ENCODE measurements at regions not wholly inside any gene's neighbourhood (a gene's known extent, or its start where the extent isn't known, plus 50 kb on each side); places are given as distances from the start of the nearest gene placed in this dataset.

- DNase-seq (ENCODE audit: low read depth), result no peak
- TF ChIP-seq CTCF (IDR thresholded peaks at IDR 0.05; ENCODE audit: insufficient read depth, low read length), result no peak
- H3K4me3 ChIP-seq (ENCODE audit: low read depth, low read length), result no peak overlapping the region
Observed at GRCh38 chr6:88290411-88290810, 124.3 kb upstream of the CNR1 start.

GRCh38 chr6:88287696-88288095, 121.5 kb upstream of the CNR1 start:
- TF ChIP-seq CTCF (IDR thresholded peaks at IDR 0.05; ENCODE audit: insufficient read depth, low read length), result no peak
- H3K4me3 ChIP-seq (ENCODE audit: low read depth, low read length), result no peak overlapping the region
- no peak for DNase-seq (ENCODE audit: low read depth)

GRCh38 chr6:88276331-88276730, 110.2 kb upstream of the CNR1 start:
- no peak for TF ChIP-seq CTCF (IDR thresholded peaks at IDR 0.05; ENCODE audit: insufficient read depth, low read length)
- DNase-seq (ENCODE audit: low read depth), result no peak
- H3K4me3 ChIP-seq (ENCODE audit: low read depth, low read length), result no peak overlapping the region

- no peak overlapping the region for H3K4me3 ChIP-seq (ENCODE audit: low read depth, low read length)
- DNase-seq (ENCODE audit: low read depth), result no peak
- TF ChIP-seq CTCF (IDR thresholded peaks at IDR 0.05; ENCODE audit: insufficient read depth, low read length), result no peak
Observed at GRCh38 chr6:88268508-88268907, 102.4 kb upstream of the CNR1 start.

GRCh38 chr6:88266126-88266525, 100.0 kb upstream of the CNR1 start:
- no peak for TF ChIP-seq CTCF (IDR thresholded peaks at IDR 0.05; ENCODE audit: insufficient read depth, low read length)
- H3K4me3 ChIP-seq (ENCODE audit: low read depth, low read length), result no peak overlapping the region
- no peak for DNase-seq (ENCODE audit: low read depth)

GRCh38 chr6:88263591-88263990, 97.4 kb upstream of the CNR1 start:
- TF ChIP-seq CTCF (IDR thresholded peaks at IDR 0.05; ENCODE audit: insufficient read depth, low read length), result no peak
- no peak overlapping the region for H3K4me3 ChIP-seq (ENCODE audit: low read depth, low read length)
- DNase-seq (ENCODE audit: low read depth), result no peak

GRCh38 chr6:88262332-88262731, 96.2 kb upstream of the CNR1 start:
- no peak for TF ChIP-seq CTCF (IDR thresholded peaks at IDR 0.05; ENCODE audit: insufficient read depth, low read length)
- H3K4me3 ChIP-seq (ENCODE audit: low read depth, low read length), result no peak overlapping the region
- DNase-seq (ENCODE audit: low read depth), result no peak

Measured in fibroblast of the aortic adventitia (primary cell).